Hepatocyte (in vitro differentiated cells): ENCODE measurements at regions not wholly inside any gene's neighbourhood (a gene's known extent, or its start where the extent isn't known, plus 50 kb on each side); places are given as distances from the start of the nearest gene placed in this dataset.

ENCODE experiments used
- DNase-seq: peaks from one replicate; pipeline ENCODE4 v3.0.0-alpha.2; 2016; ENCODE audit warnings: low spot score
- H2AFZ ChIP-seq: fragments of 200-600 bp; sonication (generic); 2 replicates; pipeline ENCODE4 v1.6.0; 2016; ENCODE audit warnings: antibody characterized with exemption, mild to moderate bottlenecking
- H3K27ac ChIP-seq: fragments of 200-600 bp; sonication (generic); 2 replicates; pipeline ENCODE4 v1.5.1; 2016; ENCODE audit warnings: mild to moderate bottlenecking
- H3K27me3 ChIP-seq: fragments of 200-600 bp; sonication (generic); 2 replicates; pipeline ENCODE4 v1.6.1; 2016
- H3K36me3 ChIP-seq: fragments of 200-600 bp; sonication (generic); replicated peaks from 2 replicates; pipeline ENCODE4 v1.5.1; 2016; ENCODE audit warnings: low read depth; ENCODE audit not compliant: insufficient read depth
- H3K4me1 ChIP-seq: fragments of 200-600 bp; sonication (generic); 2 replicates; pipeline ENCODE4 v1.5.1; 2016; ENCODE audit warnings: mild to moderate bottlenecking, moderate library complexity; ENCODE audit not compliant: insufficient read depth
- H3K4me2 ChIP-seq: fragments of 200-600 bp; sonication (generic); 2 replicates; pipeline ENCODE4 v1.6.0; 2016
- H3K4me3 ChIP-seq: fragments of 200-600 bp; sonication (generic); 2 replicates; pipeline ENCODE4 v1.5.1; 2016; ENCODE audit warnings: mild to moderate bottlenecking
- H3K79me2 ChIP-seq: fragments of 200-600 bp; sonication (generic); 2 replicates; pipeline ENCODE4 v1.6.0; 2017; ENCODE audit warnings: mild to moderate bottlenecking
- H3K9me2 ChIP-seq: fragments of 200-600 bp; sonication (generic); replicated peaks from 2 replicates; pipeline ENCODE4 v1.6.0; 2017; ENCODE audit warnings: mild to moderate bottlenecking; ENCODE audit not compliant: insufficient read depth
- H3K9me3 ChIP-seq: fragments of 200-600 bp; sonication (generic); 2 replicates; pipeline ENCODE4 v1.5.1; 2016; ENCODE audit warnings: low read depth, mild to moderate bottlenecking
- H4K20me1 ChIP-seq: fragments of 200-600 bp; sonication (generic); 2 replicates; pipeline ENCODE4 v1.6.0; 2016; ENCODE audit warnings: mild to moderate bottlenecking; ENCODE audit not compliant: insufficient read depth, poor library complexity, severe bottlenecking
- EZH2 ChIP-seq: fragments of 200-600 bp; sonication (generic); IDR thresholded peaks from 2 replicates; pipeline ENCODE4 v1.6.1; 2016; ENCODE audit warnings: antibody characterized with exemption, mild to moderate bottlenecking, borderline replicate concordance
- EZH2phosphoT487 ChIP-seq: fragments of 200-600 bp; sonication (generic); IDR thresholded peaks from one replicate; pipeline ENCODE4 v1.6.1; 2018; ENCODE audit warnings: antibody characterized with exemption, mild to moderate bottlenecking, low read depth, moderate library complexity; ENCODE audit not compliant: unreplicated experiment, severe bottlenecking
- WGBS: methylation state at CpG from one replicate; pipeline ENCODE4 v1.1.6; 2016; ENCODE audit warnings: low lambda C conversion rate; ENCODE audit errors: missing lambda C conversion rate; 5-methylcytosine and 5-hydroxymethylcytosine counted together
- TF ChIP-seq, protein P1 (sequence below): fragments of 200-600 bp; sonication (generic); IDR thresholded peaks from 2 replicates; pipeline ENCODE4 v1.5.1; 2016; ENCODE audit warnings: antibody characterized with exemption, mild to moderate bottlenecking; ENCODE audit not compliant: poor library complexity

DNA sequence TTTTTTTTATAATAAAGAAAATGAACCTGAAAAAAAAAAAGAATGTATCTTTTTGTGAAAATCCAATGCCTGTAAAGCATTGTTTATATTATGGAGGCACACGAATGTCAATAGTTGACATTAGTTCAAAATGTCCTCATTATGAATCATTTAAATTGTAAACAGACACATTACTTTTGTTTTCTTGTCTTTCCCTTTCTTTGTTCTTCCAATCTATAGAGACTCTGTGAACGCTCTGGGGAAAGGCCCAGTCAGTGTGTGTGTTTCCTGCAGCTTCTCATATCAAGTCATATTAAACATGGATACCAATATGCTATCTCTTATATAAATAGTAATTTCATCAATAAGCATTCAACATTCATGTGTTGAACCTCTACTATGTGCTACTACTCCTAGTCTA is 193.1 kb downstream of the KCTD12 start:
- DNase-seq, result no peak
- Histone ChIP-seq H3K27me3 (no peaks in the 10 kb centered on the region), H2AFZ (no peak overlapping the region), H3K4me2 (no peak overlapping the region), H3K9me3 (no peaks in the 10 kb centered on the region), H3K36me3 (no peaks in the 10 kb centered on the region), H3K27ac (no peak overlapping the region), H3K79me2 (no peaks in the 10 kb centered on the region), H3K4me1 (peaks cover 8% of the 10 kb centered on the region), H3K9me2 (no peaks in the 10 kb centered on the region), H3K4me3 (no peak overlapping the region), H4K20me1 (no peaks in the 10 kb centered on the region)
- TF ChIP-seq, protein P1, sequence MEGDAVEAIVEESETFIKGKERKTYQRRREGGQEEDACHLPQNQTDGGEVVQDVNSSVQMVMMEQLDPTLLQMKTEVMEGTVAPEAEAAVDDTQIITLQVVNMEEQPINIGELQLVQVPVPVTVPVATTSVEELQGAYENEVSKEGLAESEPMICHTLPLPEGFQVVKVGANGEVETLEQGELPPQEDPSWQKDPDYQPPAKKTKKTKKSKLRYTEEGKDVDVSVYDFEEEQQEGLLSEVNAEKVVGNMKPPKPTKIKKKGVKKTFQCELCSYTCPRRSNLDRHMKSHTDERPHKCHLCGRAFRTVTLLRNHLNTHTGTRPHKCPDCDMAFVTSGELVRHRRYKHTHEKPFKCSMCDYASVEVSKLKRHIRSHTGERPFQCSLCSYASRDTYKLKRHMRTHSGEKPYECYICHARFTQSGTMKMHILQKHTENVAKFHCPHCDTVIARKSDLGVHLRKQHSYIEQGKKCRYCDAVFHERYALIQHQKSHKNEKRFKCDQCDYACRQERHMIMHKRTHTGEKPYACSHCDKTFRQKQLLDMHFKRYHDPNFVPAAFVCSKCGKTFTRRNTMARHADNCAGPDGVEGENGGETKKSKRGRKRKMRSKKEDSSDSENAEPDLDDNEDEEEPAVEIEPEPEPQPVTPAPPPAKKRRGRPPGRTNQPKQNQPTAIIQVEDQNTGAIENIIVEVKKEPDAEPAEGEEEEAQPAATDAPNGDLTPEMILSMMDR, result no peak
- WGBS, result 71% methylated on average over 2 of the region's 2 CpGs

DNA sequence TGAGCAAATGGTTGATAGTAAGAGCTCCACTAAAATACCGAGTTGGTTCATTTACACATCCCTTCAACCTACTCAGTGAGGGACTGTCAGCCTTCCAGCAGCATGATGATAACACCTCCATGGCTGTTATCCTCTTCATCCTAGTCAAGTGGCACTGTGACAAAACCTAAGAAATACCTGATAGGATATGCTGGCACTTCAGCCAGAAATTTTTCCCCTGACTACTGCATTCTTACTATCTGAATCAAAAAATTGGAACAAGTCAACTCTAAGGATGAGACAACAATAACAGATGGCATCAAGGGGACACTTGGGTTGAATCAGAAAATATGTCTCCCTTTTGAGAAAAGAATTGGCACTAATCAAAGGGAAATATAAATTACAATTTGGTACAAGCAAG is 193.9 kb downstream of the KCTD12 start:
- H3K4me3 ChIP-seq, result no peak overlapping the region
- no peak overlapping the region for H3K4me2 ChIP-seq
- H3K9me2 ChIP-seq, result no peaks in the 10 kb centered on the region
- WGBS, result 59% methylated on average over 1 of the region's 1 CpG
- no peaks in the 10 kb centered on the region for H4K20me1 ChIP-seq
- no peaks in the 10 kb centered on the region for H3K27me3 ChIP-seq
- H3K79me2 ChIP-seq, result no peaks in the 10 kb centered on the region
- H3K27ac ChIP-seq, result no peak overlapping the region
- no peak for TF ChIP-seq EZH2phosphoT487
- no peak for TF ChIP-seq EZH2
- TF ChIP-seq, protein P1, result no peak
- H3K36me3 ChIP-seq, result no peaks in the 10 kb centered on the region
- peaks cover 3% of the 10 kb centered on the region for H3K4me1 ChIP-seq
- no peak for DNase-seq
- no peak overlapping the region for H2AFZ ChIP-seq
- H3K9me3 ChIP-seq, result no peaks in the 10 kb centered on the region

DNA sequence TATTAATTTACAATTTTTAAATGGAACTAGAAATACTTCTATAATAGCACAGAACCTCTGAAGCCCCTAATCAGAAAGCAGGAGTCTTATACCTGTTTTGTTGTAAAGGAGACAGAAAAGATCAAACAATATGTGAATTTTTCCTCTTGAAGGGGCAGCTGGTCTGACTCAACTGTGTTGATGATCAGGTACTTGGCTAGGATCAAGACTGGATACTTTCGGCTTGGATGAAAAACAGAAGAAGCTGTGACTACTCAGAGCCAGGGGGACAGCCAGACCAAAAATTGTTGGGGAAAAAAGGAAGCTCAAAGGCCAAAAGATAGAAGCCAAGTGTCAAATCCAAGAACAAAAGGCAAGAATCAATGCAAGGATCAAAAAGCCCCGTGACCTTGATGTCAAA is 195.6 kb downstream of the KCTD12 start:
- H3K27ac ChIP-seq, result no peak overlapping the region
- 85% methylated on average over 2 of the region's 2 CpGs for WGBS
- H3K4me3 ChIP-seq, result no peak overlapping the region

DNA sequence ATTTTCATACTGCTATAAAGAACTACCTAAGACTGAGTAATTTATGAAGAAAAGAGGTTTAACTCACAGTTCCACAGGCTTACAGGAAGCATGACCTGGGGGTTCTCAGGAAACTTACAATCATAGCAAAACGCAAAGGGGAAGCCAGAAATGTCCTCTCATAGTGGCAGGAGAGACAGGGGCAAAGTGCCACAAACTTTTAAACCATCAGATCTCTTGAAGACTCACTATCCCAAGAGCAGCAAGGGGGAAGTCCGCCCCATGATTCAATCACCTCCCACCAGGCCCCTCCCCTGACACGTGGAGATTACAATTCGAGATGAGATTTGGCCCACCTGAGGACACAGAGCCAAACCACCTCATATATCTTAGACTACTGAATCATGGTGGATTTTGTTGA is 198.7 kb downstream of the KCTD12 start:
- 68% methylated on average over 4 of the region's 4 CpGs for WGBS

More for the DNA sequence above, 195.6 kb downstream of the KCTD12 start:
- Histone ChIP-seq H3K9me3 (no peaks in the 10 kb centered on the region), H3K36me3 (no peaks in the 10 kb centered on the region), H3K9me2 (no peaks in the 10 kb centered on the region), H3K4me2 (no peak overlapping the region), H4K20me1 (no peaks in the 10 kb centered on the region), H3K79me2 (no peaks in the 10 kb centered on the region), H3K4me1 (no peaks in the 10 kb centered on the region), H2AFZ (no peak overlapping the region), H3K27me3 (no peaks in the 10 kb centered on the region)
- no peak for TF ChIP-seq EZH2phosphoT487
- DNase-seq, result no peak

More for the DNA sequence above, 198.7 kb downstream of the KCTD12 start:
- no peak overlapping the region for H3K4me2 ChIP-seq
- no peak overlapping the region for H3K27ac ChIP-seq
- no peak overlapping the region for H3K4me3 ChIP-seq
- no peaks in the 10 kb centered on the region for H3K27me3 ChIP-seq
- H4K20me1 ChIP-seq, result no peaks in the 10 kb centered on the region
- no peaks in the 10 kb centered on the region for H3K36me3 ChIP-seq
- H3K9me2 ChIP-seq, result no peaks in the 10 kb centered on the region
- H3K79me2 ChIP-seq, result no peaks in the 10 kb centered on the region
- no peak for TF ChIP-seq EZH2phosphoT487
- TF ChIP-seq, protein P1, result no peak
- no peak for TF ChIP-seq EZH2
- peaks cover 9% of the 10 kb centered on the region for H3K4me1 ChIP-seq
- H3K9me3 ChIP-seq, result no peaks in the 10 kb centered on the region
- H2AFZ ChIP-seq, result no peak overlapping the region
- DNase-seq, result no peak
